ENCODE measurements at regions not wholly inside any gene's neighbourhood (a gene's known extent, or its start where the extent isn't known, plus 50 kb on each side); places are given as distances from the start of the nearest gene placed in this dataset.

- ATAC-seq (peak in 1 of 2 donors; percentile 54), DNase-seq (no peak)
- Histone ChIP-seq H3K4me1 (ENCODE audit: control insufficient read depth, insufficient read depth, low read length) (no peaks in the 10 kb centered on the region), H3K4me3 (ENCODE audit: low read length) (no peak overlapping the region), H3K27ac (ENCODE audit: low read length) (no peak overlapping the region), H3K9me3 (ENCODE audit: control insufficient read depth, low read length) (no peaks in the 10 kb centered on the region), H3K27me3 (ENCODE audit: control insufficient read depth, insufficient read depth) (no peaks in the 10 kb centered on the region)
- intact Hi-C loops (cut with DNase I), result no loop called here
- WGBS, result 86% methylated on average over 2 of the region's 2 CpGs
Measured at GRCh38 chr3:82814660-82815059, 1053.2 kb upstream of the GBE1 start.

GRCh38 chr3:82807781-82808180 lies 1046.3 kb upstream of the GBE1 start:
- Histone ChIP-seq H3K4me1 (ENCODE audit: control insufficient read depth, insufficient read depth, low read length) (no peaks in the 10 kb centered on the region), H3K9me3 (ENCODE audit: control insufficient read depth, low read length) (no peaks in the 10 kb centered on the region), H3K4me3 (ENCODE audit: low read length) (no peak overlapping the region), H3K27ac (ENCODE audit: low read length) (no peak overlapping the region), H3K27me3 (ENCODE audit: control insufficient read depth, insufficient read depth) (no peaks in the 10 kb centered on the region)
- intact Hi-C loops (cut with DNase I), result no loop called here
- peak in 2 of 3 donors; percentile 19 to 44 for DNase-seq
- ATAC-seq, result no peak
- 94% methylated on average over 23 of the region's 23 CpGs for WGBS

GRCh38 chr3:82802501-82802900 lies 1041.1 kb upstream of the GBE1 start:
- DNase-seq (no peak), ATAC-seq (no peak)
- no peak overlapping the region for H3K4me3 ChIP-seq (ENCODE audit: low read length)
- no peaks in the 10 kb centered on the region for H3K4me1 ChIP-seq (ENCODE audit: control insufficient read depth, insufficient read depth, low read length)
- H3K27me3 ChIP-seq (ENCODE audit: control insufficient read depth, insufficient read depth), result no peaks in the 10 kb centered on the region
- no peaks in the 10 kb centered on the region for H3K9me3 ChIP-seq (ENCODE audit: control insufficient read depth, low read length)
- intact Hi-C loops (cut with DNase I), result no loop called here
- no peak overlapping the region for H3K27ac ChIP-seq (ENCODE audit: low read length)
- 64% methylated on average over 2 of the region's 2 CpGs for WGBS

- Histone ChIP-seq H3K9me3 (ENCODE audit: control insufficient read depth, low read length) (no peaks in the 10 kb centered on the region), H3K4me1 (ENCODE audit: control insufficient read depth, insufficient read depth, low read length) (no peaks in the 10 kb centered on the region), H3K27me3 (ENCODE audit: control insufficient read depth, insufficient read depth) (no peaks in the 10 kb centered on the region), H3K4me3 (ENCODE audit: low read length) (no peak overlapping the region), H3K27ac (ENCODE audit: low read length) (no peak overlapping the region)
- ATAC-seq (no peak), DNase-seq (no peak)
- intact Hi-C loops (cut with DNase I), result no loop called here
Measured at GRCh38 chr3:82800248-82800647, 1038.8 kb upstream of the GBE1 start.

GRCh38 chr3:82796765-82797164 lies 1035.3 kb upstream of the GBE1 start:
- DNase-seq (no peak), ATAC-seq (no peak)
- H3K4me3 ChIP-seq (ENCODE audit: low read length), result no peak overlapping the region
- intact Hi-C loops (cut with DNase I), result no loop called here
- H3K27me3 ChIP-seq (ENCODE audit: control insufficient read depth, insufficient read depth), result no peaks in the 10 kb centered on the region
- H3K4me1 ChIP-seq (ENCODE audit: control insufficient read depth, insufficient read depth, low read length), result no peaks in the 10 kb centered on the region
- WGBS, result 90% methylated on average over 1 of the region's 1 CpG
- no peaks in the 10 kb centered on the region for H3K9me3 ChIP-seq (ENCODE audit: control insufficient read depth, low read length)
- H3K27ac ChIP-seq (ENCODE audit: low read length), result no peak overlapping the region

- Histone ChIP-seq H3K4me1 (ENCODE audit: control insufficient read depth, insufficient read depth, low read length) (no peaks in the 10 kb centered on the region), H3K4me3 (ENCODE audit: low read length) (no peak overlapping the region), H3K27ac (ENCODE audit: low read length) (no peak overlapping the region), H3K9me3 (ENCODE audit: control insufficient read depth, low read length) (no peaks in the 10 kb centered on the region), H3K27me3 (ENCODE audit: control insufficient read depth, insufficient read depth) (no peaks in the 10 kb centered on the region)
- ATAC-seq (peak in 1 of 2 donors; percentile 38), DNase-seq (peak in 2 of 3 donors; percentile 19 to 28)
- intact Hi-C loops (cut with DNase I), result no loop called here
- WGBS, result 87% methylated on average over 11 of the region's 11 CpGs
Measured at GRCh38 chr3:82791241-82791640, 1029.8 kb upstream of the GBE1 start.

- intact Hi-C loops (cut with DNase I), result no loop called here
- H3K27me3 ChIP-seq (ENCODE audit: control insufficient read depth, insufficient read depth), result no peaks in the 10 kb centered on the region
- peak in 2 of 3 donors; percentile 33 to 34 for DNase-seq
- no peak overlapping the region for H3K4me3 ChIP-seq (ENCODE audit: low read length)
- no peak overlapping the region for H3K27ac ChIP-seq (ENCODE audit: low read length)
- no peak for ATAC-seq
- no peaks in the 10 kb centered on the region for H3K4me1 ChIP-seq (ENCODE audit: control insufficient read depth, insufficient read depth, low read length)
- WGBS, result 79% methylated on average over 13 of the region's 13 CpGs
- H3K9me3 ChIP-seq (ENCODE audit: control insufficient read depth, low read length), result no peaks in the 10 kb centered on the region
Measured at GRCh38 chr3:82790307-82791097, 1029.1 kb upstream of the GBE1 start.

- H3K4me1 ChIP-seq (ENCODE audit: control insufficient read depth, insufficient read depth, low read length), result no peaks in the 10 kb centered on the region
- H3K4me3 ChIP-seq (ENCODE audit: low read length), result no peak overlapping the region
Measured at GRCh38 chr3:82783194-82783593, 1021.7 kb upstream of the GBE1 start.

GRCh38 chr3:82773207-82773606 lies 1011.8 kb upstream of the GBE1 start:
- 44% methylated on average over 4 of the region's 4 CpGs for WGBS
- no peaks in the 10 kb centered on the region for H3K4me1 ChIP-seq (ENCODE audit: control insufficient read depth, insufficient read depth, low read length)
- no peak for DNase-seq
- H3K27me3 ChIP-seq (ENCODE audit: control insufficient read depth, insufficient read depth), result no peaks in the 10 kb centered on the region
- H3K4me3 ChIP-seq (ENCODE audit: low read length), result no peak overlapping the region
- H3K27ac ChIP-seq (ENCODE audit: low read length), result no peak overlapping the region
- H3K9me3 ChIP-seq (ENCODE audit: control insufficient read depth, low read length), result no peaks in the 10 kb centered on the region
- no peak for ATAC-seq
- intact Hi-C loops (cut with DNase I), result no loop called here

More at GRCh38 chr3:82783194-82783593, 1021.7 kb upstream of the GBE1 start:
- Histone ChIP-seq H3K27me3 (ENCODE audit: control insufficient read depth, insufficient read depth) (no peaks in the 10 kb centered on the region), H3K9me3 (ENCODE audit: control insufficient read depth, low read length) (no peaks in the 10 kb centered on the region), H3K27ac (ENCODE audit: low read length) (no peak overlapping the region)
- intact Hi-C loops (cut with DNase I), result no loop called here
- WGBS, result 73% methylated on average over 3 of the region's 3 CpGs
- ATAC-seq (no peak), DNase-seq (no peak)

- DNase-seq (no peak), ATAC-seq (no peak)
- WGBS, result 100% methylated on average over 1 of the region's 1 CpG
- no peaks in the 10 kb centered on the region for H3K27me3 ChIP-seq (ENCODE audit: control insufficient read depth, insufficient read depth)
- H3K27ac ChIP-seq (ENCODE audit: low read length), result no peak overlapping the region
- no peak overlapping the region for H3K4me3 ChIP-seq (ENCODE audit: low read length)
- no peaks in the 10 kb centered on the region for H3K9me3 ChIP-seq (ENCODE audit: control insufficient read depth, low read length)
- intact Hi-C loops (cut with DNase I), result no loop called here
- H3K4me1 ChIP-seq (ENCODE audit: control insufficient read depth, insufficient read depth, low read length), result no peaks in the 10 kb centered on the region
Measured at GRCh38 chr3:82764521-82764920, 1003.1 kb upstream of the GBE1 start.

- 88% methylated on average over 1 of the region's 1 CpG for WGBS
- no peak overlapping the region for H3K4me3 ChIP-seq (ENCODE audit: low read length)
- no peak overlapping the region for H3K27ac ChIP-seq (ENCODE audit: low read length)
- intact Hi-C loops (cut with DNase I), result no loop called here
- ATAC-seq, result no peak
- H3K4me1 ChIP-seq (ENCODE audit: control insufficient read depth, insufficient read depth, low read length), result no peaks in the 10 kb centered on the region
- H3K9me3 ChIP-seq (ENCODE audit: control insufficient read depth, low read length), result no peaks in the 10 kb centered on the region
- no peak for DNase-seq
- H3K27me3 ChIP-seq (ENCODE audit: control insufficient read depth, insufficient read depth), result no peaks in the 10 kb centered on the region
Measured at GRCh38 chr3:82761858-82762257, 1000.4 kb upstream of the GBE1 start.

GRCh38 chr3:82745544-82745943 lies 984.1 kb upstream of the GBE1 start:
- Histone ChIP-seq H3K27ac (ENCODE audit: low read length) (no peak overlapping the region), H3K9me3 (ENCODE audit: control insufficient read depth, low read length) (no peaks in the 10 kb centered on the region), H3K4me1 (ENCODE audit: control insufficient read depth, insufficient read depth, low read length) (no peaks in the 10 kb centered on the region), H3K27me3 (ENCODE audit: control insufficient read depth, insufficient read depth) (no peaks in the 10 kb centered on the region), H3K4me3 (ENCODE audit: low read length) (no peak overlapping the region)
- 74% methylated on average over 1 of the region's 1 CpG for WGBS
- no peak for ATAC-seq
- intact Hi-C loops (cut with DNase I), result no loop called here
- no peak for DNase-seq

All from right cardiac atrium (tissue), 5 donors.